Ishikawa (cell line): ENCODE measurements at regions not wholly inside any gene's neighbourhood (a gene's known extent, or its start where the extent isn't known, plus 50 kb on each side); places are given as distances from the start of the nearest gene placed in this dataset.

Source experiments
- CEBPB ChIP-seq: IDR thresholded peaks from 2 replicates; pipeline ENCODE4 v1.6.1; 2012
- CREB1 ChIP-seq: IDR thresholded peaks from 2 replicates; pipeline ENCODE4 v1.6.1; 2012; ENCODE audit warnings: low read depth
- EGR1 ChIP-seq: IDR thresholded peaks from 2 replicates; pipeline ENCODE4 v1.6.1; 2012
- EP300 ChIP-seq: IDR thresholded peaks from 2 replicates; pipeline ENCODE4 v1.6.1; 2012; ENCODE audit warnings: borderline replicate concordance
- FOXM1 ChIP-seq: IDR thresholded peaks from 2 replicates; pipeline ENCODE4 v1.6.1; 2012; ENCODE audit warnings: low read depth, borderline replicate concordance
- MAX ChIP-seq: IDR thresholded peaks from 2 replicates; pipeline ENCODE4 v1.6.1; 2012
- NFIC ChIP-seq: IDR thresholded peaks from 2 replicates; pipeline ENCODE4 v1.6.1; 2012
- RAD21 ChIP-seq: IDR thresholded peaks from 2 replicates; pipeline ENCODE4 v1.6.1; 2012; ENCODE audit warnings: low read depth
- REST ChIP-seq: IDR thresholded peaks from 2 replicates; pipeline ENCODE4 v1.6.1; 2012; ENCODE audit warnings: low read depth, mild to moderate bottlenecking
- TAF1 ChIP-seq: IDR thresholded peaks from 2 replicates; pipeline ENCODE4 v1.6.1; 2012; ENCODE audit warnings: low read depth, mild to moderate bottlenecking
- TCF12 ChIP-seq: IDR thresholded peaks from 2 replicates; pipeline ENCODE4 v1.6.1; 2012; ENCODE audit warnings: low read depth
- TEAD4 ChIP-seq: IDR thresholded peaks from 2 replicates; pipeline ENCODE4 v1.6.1; 2012
- USF1 ChIP-seq: IDR thresholded peaks from 2 replicates; pipeline ENCODE4 v1.6.1; 2012
- YY1 ChIP-seq: IDR thresholded peaks from 2 replicates; pipeline ENCODE4 v1.6.1; 2012; ENCODE audit warnings: low read depth
- ZBTB7A ChIP-seq: IDR thresholded peaks from 2 replicates; pipeline ENCODE4 v1.6.1; 2012; ENCODE audit warnings: low read depth

- no peak for TF ChIP-seq TEAD4
- TF ChIP-seq TAF1, result no peak
- no peak for TF ChIP-seq CREB1
- TF ChIP-seq REST, result no peak
- TF ChIP-seq EGR1, result no peak
- TF ChIP-seq YY1, result no peak
- TF ChIP-seq USF1, result no peak
- no peak for TF ChIP-seq ZBTB7A
- no peak for TF ChIP-seq TCF12
- no peak for TF ChIP-seq NFIC
- TF ChIP-seq EP300, result no peak
- no peak for TF ChIP-seq MAX
- no peak for TF ChIP-seq CEBPB
- TF ChIP-seq FOXM1, result no peak
- no peak for TF ChIP-seq RAD21
Measured at GRCh38 chr20:62554898-62555641, 79.3 kb upstream of the GATA5 start.

- TF ChIP-seq USF1, result no peak
Measured at GRCh38 chr20:62555642-62556420, 80.0 kb upstream of the GATA5 start.

- TF ChIP-seq EGR1 (no peak), USF1 (no peak), YY1 (no peak), RAD21 (no peak)
Measured at GRCh38 chr20:62557462-62557861, 81.7 kb upstream of the GATA5 start.

GRCh38 chr20:62557999-62558408, 82.2 kb upstream of the GATA5 start:
- TF ChIP-seq USF1, result no peak
- TF ChIP-seq EGR1, result no peak
- TF ChIP-seq EP300, result no peak

- TF ChIP-seq ZBTB7A, result no peak
- TF ChIP-seq USF1, result no peak
- no peak for TF ChIP-seq EGR1
- TF ChIP-seq MAX, result no peak
- TF ChIP-seq CREB1, result no peak
Measured at GRCh38 chr20:62558779-62559178, 83.0 kb upstream of the GATA5 start.

- TF ChIP-seq CREB1 (no peak), ZBTB7A (no peak), FOXM1 (no peak), EGR1 (no peak), TCF12 (no peak), EP300 (no peak), MAX (no peak)
Measured at GRCh38 chr20:62560162-62560561, 82.1 kb upstream of the SLCO4A1 start.

GRCh38 chr20:62561182-62561581, 81.1 kb upstream of the SLCO4A1 start:
- TF ChIP-seq USF1, result no peak
- no peak for TF ChIP-seq REST
- no peak for TF ChIP-seq RAD21
- no peak for TF ChIP-seq MAX
- TF ChIP-seq YY1, result no peak
- no peak for TF ChIP-seq TEAD4
- no peak for TF ChIP-seq CREB1
- TF ChIP-seq CEBPB, result no peak
